ENCODE measurements at regions not wholly inside any gene's neighbourhood (a gene's known extent, or its start where the extent isn't known, plus 50 kb on each side); places are given as distances from the start of the nearest gene placed in this dataset.

- TF ChIP-seq, protein P1, sequence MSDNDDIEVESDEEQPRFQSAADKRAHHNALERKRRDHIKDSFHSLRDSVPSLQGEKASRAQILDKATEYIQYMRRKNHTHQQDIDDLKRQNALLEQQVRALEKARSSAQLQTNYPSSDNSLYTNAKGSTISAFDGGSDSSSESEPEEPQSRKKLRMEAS (IDR thresholded peaks at IDR 0.05; ENCODE audit: low read depth, low read length), result no peak
- TF ChIP-seq POLR2A (IDR thresholded peaks at IDR 0.05; ENCODE audit: extremely low read depth, insufficient read length), result no peak
These were observed 499.6 kb upstream of the TRPC7 start for GRCh38 chr5:136864960-136865359.

All from NB4 (cell line).